HG03439 (cell line): ENCODE measurements at regions not wholly inside any gene's neighbourhood (a gene's known extent, or its start where the extent isn't known, plus 50 kb on each side); places are given as distances from the start of the nearest gene placed in this dataset.

Experiments
- ATAC-seq: cut with Tn5 transposase; IDR thresholded peaks from one replicate; pipeline ENCODE4 v1.9.1; 2021; ENCODE audit warnings: mild to moderate bottlenecking, moderate library complexity; ENCODE audit not compliant: unreplicated experiment

- no peak for ATAC-seq
Observed at GRCh38 chr9:80440724-80441123, 869.0 kb downstream of the TLE4 start.

- ATAC-seq = no peak
Observed at GRCh38 chr9:80437825-80438224, 866.1 kb downstream of the TLE4 start.

- ATAC-seq = no peak
Observed at GRCh38 chr9:80437091-80437640, 865.4 kb downstream of the TLE4 start.

DNA sequence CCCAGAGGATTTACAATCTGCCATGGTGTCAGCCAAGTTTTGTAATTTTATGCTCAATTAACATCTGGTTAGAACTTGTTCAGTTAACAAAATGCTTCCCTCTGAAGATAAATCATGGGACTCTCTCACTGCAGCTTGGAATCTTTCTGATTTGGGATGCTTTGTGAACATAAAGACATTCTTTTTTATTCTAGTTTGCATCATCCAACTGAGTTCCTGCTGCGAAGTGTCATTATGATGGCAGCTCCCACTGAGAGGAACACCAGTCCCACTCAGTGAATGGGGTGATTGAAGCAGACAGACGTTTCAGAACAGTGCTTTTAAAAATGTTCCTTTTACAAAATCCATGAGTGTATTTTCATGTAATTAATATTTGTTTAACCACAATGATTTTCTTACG is 863.8 kb downstream of the TLE4 start:
- no peak for ATAC-seq

DNA sequence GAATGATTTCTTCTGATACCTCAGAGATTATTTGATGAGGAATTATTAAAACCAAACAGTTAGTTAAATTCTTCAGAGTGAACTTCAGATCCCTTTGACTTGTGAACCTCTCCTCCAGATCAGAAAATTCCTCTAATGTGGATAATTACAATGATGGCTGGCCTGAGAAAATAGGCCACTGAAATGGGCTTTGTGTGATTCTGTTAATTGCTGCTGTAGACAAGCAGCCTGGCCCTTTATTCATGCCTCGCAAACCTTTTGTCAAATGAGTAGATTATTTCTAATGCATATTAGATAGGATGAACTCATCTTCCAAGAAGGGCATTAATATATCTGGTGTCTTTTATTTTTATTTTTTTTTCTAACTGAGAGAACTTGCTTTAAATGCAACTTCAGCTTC is 855.2 kb downstream of the TLE4 start:
- ATAC-seq = no peak

DNA sequence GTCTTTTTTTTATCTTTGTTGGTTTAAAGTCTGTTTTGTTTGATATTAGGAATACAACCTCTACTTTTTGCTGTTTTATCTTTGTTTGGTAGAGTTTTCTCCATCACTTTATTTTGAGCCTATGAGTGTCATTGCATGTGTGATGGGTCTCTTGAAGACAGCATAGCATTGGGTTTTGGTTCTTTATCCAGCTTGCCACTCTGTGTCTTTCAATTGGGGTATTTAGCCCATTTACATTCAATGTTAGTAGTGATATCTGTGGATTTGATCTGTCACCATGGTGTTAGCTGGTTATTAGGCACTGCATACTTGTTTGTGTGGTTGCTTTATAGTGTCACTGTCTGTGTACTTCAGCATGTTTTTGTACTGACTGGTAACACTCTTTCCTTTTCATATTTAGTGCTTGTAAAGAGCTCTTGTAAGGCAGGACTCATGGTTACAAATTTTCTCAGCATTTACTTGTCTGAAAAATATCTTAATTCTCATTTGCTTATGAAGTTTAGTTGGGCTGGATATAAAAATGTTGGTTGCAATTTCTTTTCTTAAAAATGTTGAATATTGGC is 845.5 kb downstream of the TLE4 start:
- ATAC-seq = no peak

- ATAC-seq = no peak
Observed at GRCh38 chr9:80410106-80410505, 838.3 kb downstream of the TLE4 start.

DNA sequence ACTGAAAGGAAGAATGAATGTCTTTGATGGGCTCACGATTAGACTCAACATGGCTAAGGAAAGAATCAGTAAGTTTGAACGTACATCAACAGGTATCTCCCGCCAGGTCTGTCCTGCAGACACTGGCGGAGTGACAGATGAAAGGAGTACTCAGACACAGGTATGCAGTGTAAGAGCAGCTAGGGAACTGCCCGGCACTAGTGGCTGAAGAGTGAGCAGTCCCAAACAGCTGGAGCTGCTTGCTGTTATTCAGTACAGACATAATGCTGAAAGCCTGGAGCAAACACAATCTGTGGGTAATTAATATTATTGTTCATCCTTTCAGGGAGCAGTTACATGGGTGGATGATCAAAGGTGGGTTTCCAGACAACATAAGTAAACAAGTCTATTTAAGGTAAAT is 835.5 kb downstream of the TLE4 start:
- ATAC-seq = no peak

DNA sequence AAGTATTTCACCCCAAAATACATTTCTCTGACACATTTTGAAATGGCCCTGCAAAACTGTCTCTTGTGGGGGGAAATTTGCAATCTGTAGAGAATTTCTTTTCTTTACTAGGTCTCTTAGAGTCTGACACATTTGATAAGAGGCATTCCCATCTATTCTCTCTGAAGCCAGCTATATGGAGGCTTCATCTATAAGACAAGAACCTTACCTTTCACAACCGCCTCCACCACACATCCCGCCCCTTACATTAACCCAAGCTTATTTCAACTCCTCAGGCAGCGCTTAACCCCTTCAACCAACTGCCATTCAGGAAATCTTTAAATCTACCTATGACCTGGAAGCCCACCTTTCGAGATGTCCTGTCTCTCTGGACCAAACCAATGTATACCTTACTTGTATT is 829.5 kb downstream of the TLE4 start:
- ATAC-seq = no peak

GRCh38 chr9:80400624-80401230 is 829.0 kb downstream of the TLE4 start:
- ATAC-seq = no peak

- ATAC-seq = no peak
Observed at GRCh38 chr9:80399606-80400005, 827.8 kb downstream of the TLE4 start.

GRCh38 chr9:80387828-80388227 is 816.1 kb downstream of the TLE4 start:
- ATAC-seq = no peak

DNA sequence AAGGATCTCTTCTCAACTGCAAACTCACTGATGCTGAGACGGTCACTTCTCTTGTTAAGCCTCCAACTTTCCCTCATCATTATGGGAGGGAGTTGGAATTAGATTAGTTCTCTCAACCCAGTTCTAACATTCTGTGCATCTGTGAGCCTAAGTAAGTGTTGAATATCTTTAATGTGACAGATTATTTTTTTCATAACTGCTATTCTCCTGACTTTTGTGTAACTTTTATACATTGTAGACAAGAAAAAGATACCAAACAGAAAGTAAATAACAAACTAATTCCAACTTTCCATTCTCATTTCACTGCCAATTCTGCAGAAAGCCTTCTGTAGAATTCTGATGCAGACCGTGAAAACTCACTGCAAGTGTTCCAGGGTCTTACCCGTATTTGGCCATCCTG is 813.5 kb downstream of the TLE4 start:
- no peak for ATAC-seq

DNA sequence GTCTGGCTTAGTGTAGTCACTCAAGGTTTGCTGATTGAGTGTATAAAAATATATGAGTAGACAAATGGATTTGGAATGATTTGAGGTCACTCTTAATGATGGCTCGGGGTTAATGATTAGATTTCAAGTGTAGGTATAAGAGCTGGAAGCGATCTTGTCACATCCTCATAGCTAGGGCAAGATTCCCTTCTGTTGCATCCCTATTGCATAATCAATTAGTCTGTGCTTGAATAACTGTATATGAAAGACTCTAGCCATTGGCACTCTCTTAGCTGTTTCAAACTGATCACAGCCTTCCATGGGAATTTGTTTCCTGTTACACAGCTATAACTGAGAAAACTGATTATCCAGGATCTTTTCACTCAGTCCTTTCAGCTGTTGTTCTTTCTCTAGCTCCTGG is 811.6 kb downstream of the TLE4 start:
- ATAC-seq = no peak

- ATAC-seq = no peak
Observed at GRCh38 chr9:80382211-80382891, 810.6 kb downstream of the TLE4 start.

DNA sequence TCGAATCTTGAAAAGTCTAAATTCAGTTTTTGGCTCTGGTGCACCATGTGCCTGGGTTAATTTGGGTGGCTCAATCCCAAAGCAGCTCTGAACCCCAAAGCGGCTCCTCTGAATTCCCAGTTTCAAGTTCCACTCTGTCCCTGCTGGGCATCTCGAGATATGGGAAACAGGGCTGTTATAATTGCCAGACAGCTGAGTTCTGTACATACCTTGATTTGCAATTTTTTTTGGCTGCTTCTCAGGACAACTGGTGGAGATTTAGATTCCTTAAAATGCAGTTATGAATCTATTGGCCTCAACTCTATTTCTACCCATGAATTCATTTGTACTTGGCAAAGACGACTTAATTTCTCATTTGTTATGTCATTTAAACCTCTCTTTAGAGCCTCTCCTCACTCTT is 808.5 kb downstream of the TLE4 start:
- no peak for ATAC-seq

- ATAC-seq = no peak
Observed at GRCh38 chr9:80378669-80379293, 807.0 kb downstream of the TLE4 start.

GRCh38 chr9:80376180-80376579 is 804.4 kb downstream of the TLE4 start:
- no peak for ATAC-seq

GRCh38 chr9:80375477-80375876 is 803.7 kb downstream of the TLE4 start:
- ATAC-seq = no peak

DNA sequence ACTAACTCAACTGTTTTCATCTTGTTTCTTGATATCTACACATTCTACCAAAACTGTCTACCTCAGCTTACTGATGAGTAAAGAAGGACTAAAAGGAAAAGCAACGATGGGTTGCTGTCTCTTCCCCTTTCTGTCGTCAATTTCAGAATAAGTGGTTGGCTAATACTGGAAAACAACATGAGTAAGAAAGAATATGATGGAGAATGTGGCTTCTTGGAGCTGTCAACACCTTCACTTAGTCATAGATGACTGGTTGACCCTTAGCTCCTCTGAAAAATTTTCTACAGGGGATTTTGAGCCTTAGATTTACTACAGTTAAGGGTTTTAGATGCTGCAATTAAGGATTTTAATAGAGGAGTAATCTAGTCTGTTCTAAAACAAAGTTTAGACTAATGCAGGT is 797.9 kb downstream of the TLE4 start:
- no peak for ATAC-seq

- no peak for ATAC-seq
Observed at GRCh38 chr9:80366626-80367025, 794.9 kb downstream of the TLE4 start.
